ENCODE measurements at regions not wholly inside any gene's neighbourhood (a gene's known extent, or its start where the extent isn't known, plus 50 kb on each side); places are given as distances from the start of the nearest gene placed in this dataset.
"Not testable (repeated sequence)": the region's sequence is repeated elsewhere in the genome, so short reads cannot be mapped to it uniquely, and the experiment has no call there.

GRCh38 chr3:173342679-173343078 is 54.9 kb upstream of the NLGN1 start:
- ChIA-PET CTCF (no interaction called here), POLR2A (no interaction called here)
- DNase-seq: no peak

GRCh38 chr3:173340626-173341025 is 56.9 kb upstream of the NLGN1 start:
- CTCF ChIA-PET: no interaction called here
- DNase-seq: no peak
- H3K9me3 Mint-ChIP-seq: no peaks in the 10 kb centered on the region
- H3K4me1 Mint-ChIP-seq: no peaks in the 10 kb centered on the region
- POLR2A ChIA-PET: no interaction called here
- no peaks in the 10 kb centered on the region for H3K27me3 Mint-ChIP-seq
- no peaks in the 10 kb centered on the region for H3K36me3 Mint-ChIP-seq (ENCODE audit: low read depth)
- no peak overlapping the region for H3K27ac Mint-ChIP-seq
- no peak overlapping the region for H3K4me3 Mint-ChIP-seq

More at GRCh38 chr3:173342679-173343078, 54.9 kb upstream of the NLGN1 start:
- no peaks in the 10 kb centered on the region for H3K27me3 Mint-ChIP-seq
- no peak overlapping the region for H3K4me3 Mint-ChIP-seq
- no peaks in the 10 kb centered on the region for H3K9me3 Mint-ChIP-seq
- H3K36me3 Mint-ChIP-seq (ENCODE audit: low read depth): no peaks in the 10 kb centered on the region
- no peaks in the 10 kb centered on the region for H3K4me1 Mint-ChIP-seq
- H3K27ac Mint-ChIP-seq: no peak overlapping the region

- Mint-ChIP-seq H3K27ac (no peak overlapping the region), H3K9me3 (no peaks in the 10 kb centered on the region), H3K4me3 (no peak overlapping the region), H3K27me3 (no peaks in the 10 kb centered on the region), H3K36me3 (ENCODE audit: low read depth) (no peaks in the 10 kb centered on the region), H3K4me1 (no peaks in the 10 kb centered on the region)
- ChIA-PET CTCF (no interaction called here), POLR2A (no interaction called here)
- DNase-seq: no peak
Measured at GRCh38 chr3:173336261-173336660, 61.3 kb upstream of the NLGN1 start.

- no peaks in the 10 kb centered on the region for H3K27me3 Mint-ChIP-seq
- CTCF ChIA-PET: no interaction called here
- no peaks in the 10 kb centered on the region for H3K9me3 Mint-ChIP-seq
- no peak for DNase-seq
- H3K36me3 Mint-ChIP-seq (ENCODE audit: low read depth): no peaks in the 10 kb centered on the region
- POLR2A ChIA-PET: no interaction called here
- no peaks in the 10 kb centered on the region for H3K4me1 Mint-ChIP-seq
- no peak overlapping the region for H3K27ac Mint-ChIP-seq
- no peak overlapping the region for H3K4me3 Mint-ChIP-seq
Measured at GRCh38 chr3:173306110-173306509, 91.4 kb upstream of the NLGN1 start.

- ChIA-PET CTCF (no interaction called here), POLR2A (no interaction called here)
- no peak overlapping the region for H3K27ac Mint-ChIP-seq
- H3K36me3 Mint-ChIP-seq (ENCODE audit: low read depth): no peaks in the 10 kb centered on the region
- no peaks in the 10 kb centered on the region for H3K4me1 Mint-ChIP-seq
- DNase-seq: no peak
- H3K4me3 Mint-ChIP-seq: no peak overlapping the region
- H3K9me3 Mint-ChIP-seq: no peaks in the 10 kb centered on the region
- no peaks in the 10 kb centered on the region for H3K27me3 Mint-ChIP-seq
Measured at GRCh38 chr3:173304182-173304800, 93.3 kb upstream of the NLGN1 start.

- Mint-ChIP-seq H3K9me3 (peaks cover 2% of the 10 kb centered on the region), H3K4me3 (no peak overlapping the region), H3K27ac (no peak overlapping the region), H3K27me3 (no peaks in the 10 kb centered on the region), H3K4me1 (no peaks in the 10 kb centered on the region), H3K36me3 (ENCODE audit: low read depth) (no peaks in the 10 kb centered on the region)
- ChIA-PET CTCF (no interaction called here), POLR2A (no interaction called here)
- no peak for DNase-seq
Measured at GRCh38 chr3:173301647-173302046, 95.9 kb upstream of the NLGN1 start.

- ChIA-PET POLR2A (no interaction called here), CTCF (no interaction called here)
- no peak overlapping the region for H3K27ac Mint-ChIP-seq
- no peaks in the 10 kb centered on the region for H3K27me3 Mint-ChIP-seq
- H3K4me1 Mint-ChIP-seq: no peaks in the 10 kb centered on the region
- H3K9me3 Mint-ChIP-seq: peaks cover 1% of the 10 kb centered on the region
- no peak for DNase-seq
- no peak overlapping the region for H3K4me3 Mint-ChIP-seq
- no peaks in the 10 kb centered on the region for H3K36me3 Mint-ChIP-seq (ENCODE audit: low read depth)
Measured at GRCh38 chr3:173289072-173289471, 108.5 kb upstream of the NLGN1 start.

GRCh38 chr3:173287361-173287760 is 110.2 kb upstream of the NLGN1 start:
- no peak overlapping the region for H3K27ac Mint-ChIP-seq
- H3K4me1 Mint-ChIP-seq: no peaks in the 10 kb centered on the region
- no peak overlapping the region for H3K4me3 Mint-ChIP-seq
- H3K9me3 Mint-ChIP-seq: peaks cover 1% of the 10 kb centered on the region
- ChIA-PET POLR2A (interaction anchor here (0.5 kb wide), 1 partner anchor 387 kb away, joined by 3 read pairs; no protein-coding TSS in a partner anchor), CTCF (interaction anchor here (0.6 to 0.7 kb wide), 2 partner anchors 12 to 650 kb away, joined by 3 to 6 read pairs; no protein-coding TSS in a partner anchor)
- no peaks in the 10 kb centered on the region for H3K36me3 Mint-ChIP-seq (ENCODE audit: low read depth)
- no peaks in the 10 kb centered on the region for H3K27me3 Mint-ChIP-seq
- DNase-seq: no peak

GRCh38 chr3:173286507-173286906 is 111.0 kb upstream of the NLGN1 start:
- POLR2A ChIA-PET; H3K27me3 Mint-ChIP-seq; H3K36me3 Mint-ChIP-seq (ENCODE audit: low read depth); H3K4me3 Mint-ChIP-seq; DNase-seq; H3K9me3 Mint-ChIP-seq; H3K27ac Mint-ChIP-seq; H3K4me1 Mint-ChIP-seq; CTCF ChIA-PET: not testable (repeated sequence)

GRCh38 chr3:173284301-173284700 is 113.2 kb upstream of the NLGN1 start:
- Mint-ChIP-seq H3K4me3 (no peak overlapping the region), H3K4me1 (no peaks in the 10 kb centered on the region), H3K36me3 (ENCODE audit: low read depth) (no peaks in the 10 kb centered on the region), H3K27me3 (no peaks in the 10 kb centered on the region), H3K9me3 (peaks cover 1% of the 10 kb centered on the region), H3K27ac (no peak overlapping the region)
- DNase-seq: no peak
- CTCF ChIA-PET: no interaction called here
- POLR2A ChIA-PET: no interaction called here

- Mint-ChIP-seq H3K27ac (no peak overlapping the region), H3K36me3 (ENCODE audit: low read depth) (no peaks in the 10 kb centered on the region), H3K4me1 (no peaks in the 10 kb centered on the region), H3K27me3 (no peaks in the 10 kb centered on the region), H3K4me3 (no peak overlapping the region), H3K9me3 (no peaks in the 10 kb centered on the region)
- POLR2A ChIA-PET: no interaction called here
- DNase-seq: no peak
- CTCF ChIA-PET: no interaction called here
Measured at GRCh38 chr3:173275740-173276139, 121.8 kb upstream of the NLGN1 start.

GRCh38 chr3:173273838-173274237 is 123.7 kb upstream of the NLGN1 start:
- Mint-ChIP-seq H3K27me3 (no peaks in the 10 kb centered on the region), H3K9me3 (no peaks in the 10 kb centered on the region), H3K36me3 (ENCODE audit: low read depth) (no peaks in the 10 kb centered on the region), H3K4me3 (no peak overlapping the region), H3K4me1 (no peaks in the 10 kb centered on the region), H3K27ac (no peak overlapping the region)
- CTCF ChIA-PET: no interaction called here
- POLR2A ChIA-PET: no interaction called here
- no peak for DNase-seq

GRCh38 chr3:173268781-173269180 is 127.7 kb upstream of the SPATA16 start:
- H3K27ac Mint-ChIP-seq: no peak overlapping the region
- H3K36me3 Mint-ChIP-seq (ENCODE audit: low read depth): no peaks in the 10 kb centered on the region
- ChIA-PET POLR2A (no interaction called here), CTCF (no interaction called here)
- DNase-seq: no peak
- no peaks in the 10 kb centered on the region for H3K4me1 Mint-ChIP-seq
- no peaks in the 10 kb centered on the region for H3K27me3 Mint-ChIP-seq
- no peak overlapping the region for H3K4me3 Mint-ChIP-seq
- no peaks in the 10 kb centered on the region for H3K9me3 Mint-ChIP-seq

GRCh38 chr3:173267716-173268115 is 126.7 kb upstream of the SPATA16 start:
- Mint-ChIP-seq H3K4me3 (no peak overlapping the region), H3K4me1 (no peaks in the 10 kb centered on the region), H3K27ac (no peak overlapping the region), H3K27me3 (no peaks in the 10 kb centered on the region), H3K36me3 (ENCODE audit: low read depth) (no peaks in the 10 kb centered on the region), H3K9me3 (no peaks in the 10 kb centered on the region)
- DNase-seq: no peak
- CTCF ChIA-PET: no interaction called here
- POLR2A ChIA-PET: no interaction called here

Measured in activated CD4-positive, alpha-beta T cell treated with anti-CD3 and anti-CD28 coated beads, Interleukin-2, amount 10 ng/mL, durations not matched to agents 7 days and 5 days (primary cell).